ENCODE measurements at regions not wholly inside any gene's neighbourhood (a gene's known extent, or its start where the extent isn't known, plus 50 kb on each side); places are given as distances from the start of the nearest gene placed in this dataset.

DNA sequence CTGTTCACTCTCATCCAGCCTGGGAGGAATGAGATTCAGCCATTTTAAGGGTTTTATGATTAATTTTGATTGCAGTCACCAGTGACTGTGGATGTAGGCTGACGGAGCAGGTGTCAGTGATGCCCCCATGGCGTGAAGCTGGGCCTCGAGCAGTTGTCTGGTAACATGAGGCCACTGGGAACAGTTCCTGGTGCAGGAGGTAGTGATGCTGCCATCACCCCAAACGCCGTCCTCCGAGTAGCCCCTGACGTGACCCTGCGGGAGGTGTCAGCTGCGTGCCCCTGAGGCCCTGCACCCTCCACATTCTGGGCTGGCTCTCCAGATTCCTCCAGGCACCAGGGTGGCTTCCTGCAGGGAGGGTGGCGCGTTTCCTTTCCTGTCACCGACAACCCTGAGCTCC is 277.2 kb downstream of the TEX29 start:
- DNase-seq, result no peak

DNA sequence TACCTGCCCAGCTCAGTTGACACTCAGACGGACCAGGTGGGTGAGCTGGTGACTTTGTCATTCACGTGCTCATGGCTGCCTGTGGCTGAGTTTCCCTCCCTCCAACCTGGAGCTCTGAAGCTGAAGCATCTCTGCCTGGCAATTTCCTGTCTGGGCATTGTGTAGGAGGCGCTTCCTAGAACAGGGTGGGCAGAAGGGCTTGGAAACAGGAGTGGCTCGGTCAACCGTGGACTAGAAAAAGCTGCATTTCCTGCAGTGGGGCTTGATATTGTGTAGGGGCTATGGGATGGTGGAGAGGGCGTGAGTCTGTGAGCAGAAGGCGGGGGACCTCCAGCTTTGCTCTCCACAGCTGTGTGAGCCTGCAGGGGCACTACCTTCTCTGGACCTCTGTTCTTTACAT is 278.3 kb downstream of the TEX29 start:
- DNase-seq, result no peak

DNA sequence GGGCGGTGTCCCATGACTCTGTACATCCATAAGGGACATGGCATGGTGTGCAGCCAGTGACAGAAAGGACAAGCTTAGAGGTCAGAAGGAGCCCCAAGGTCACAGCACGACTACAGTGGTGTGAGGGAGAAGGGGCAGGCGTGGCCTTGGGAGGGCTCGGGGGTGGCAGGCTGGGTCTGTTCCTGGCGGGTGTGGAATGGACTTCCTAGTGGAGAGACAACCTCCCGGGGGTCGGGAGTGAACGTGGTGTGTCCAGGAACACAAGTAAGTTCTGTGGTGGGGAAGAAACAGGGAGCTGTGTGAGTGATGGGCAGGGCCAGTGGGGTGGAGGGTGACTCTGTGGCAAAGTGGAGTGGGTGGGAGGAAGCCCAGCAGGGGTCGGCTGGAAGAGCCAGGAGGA is 279.3 kb downstream of the TEX29 start:
- no peak for DNase-seq

DNA sequence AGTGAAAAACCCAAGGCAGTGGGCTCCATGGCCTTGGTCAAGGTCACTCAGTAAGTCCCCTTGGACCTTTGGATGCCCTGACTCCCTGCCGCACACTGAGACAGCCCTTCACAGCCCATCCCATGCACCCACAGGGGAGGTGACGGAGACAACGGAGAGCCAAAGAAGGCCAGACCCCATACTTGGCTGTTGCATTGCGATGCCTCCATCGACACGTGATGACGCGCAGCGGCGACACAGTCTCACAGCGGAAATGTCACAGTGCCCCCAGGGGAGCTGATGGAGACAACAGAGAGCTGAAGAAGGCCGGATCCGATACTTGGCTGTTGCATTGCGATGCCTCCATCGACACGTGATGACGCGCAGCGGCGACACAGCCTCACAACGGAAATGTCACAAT is 282.4 kb downstream of the TEX29 start:
- no peak for DNase-seq

DNA sequence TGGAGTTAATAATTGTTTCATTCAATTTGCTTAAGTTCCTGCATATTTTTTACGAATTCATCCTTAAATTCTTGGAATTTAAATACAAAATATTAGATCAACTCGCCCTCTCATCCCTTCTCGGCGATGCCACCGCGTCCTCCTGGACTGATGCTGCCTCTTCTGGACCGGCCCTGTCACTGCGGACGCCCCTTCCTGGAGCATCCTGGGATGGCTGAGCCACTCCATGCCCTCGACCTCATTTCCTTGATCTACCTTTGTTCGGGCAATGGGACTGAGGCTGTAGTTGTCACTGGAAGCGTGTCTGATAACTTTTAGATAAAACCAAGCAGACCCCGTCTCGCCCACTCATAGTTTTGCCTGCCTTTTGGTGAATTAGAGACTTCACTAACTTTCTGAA is 283.7 kb downstream of the TEX29 start:
- DNase-seq, result no peak

DNA sequence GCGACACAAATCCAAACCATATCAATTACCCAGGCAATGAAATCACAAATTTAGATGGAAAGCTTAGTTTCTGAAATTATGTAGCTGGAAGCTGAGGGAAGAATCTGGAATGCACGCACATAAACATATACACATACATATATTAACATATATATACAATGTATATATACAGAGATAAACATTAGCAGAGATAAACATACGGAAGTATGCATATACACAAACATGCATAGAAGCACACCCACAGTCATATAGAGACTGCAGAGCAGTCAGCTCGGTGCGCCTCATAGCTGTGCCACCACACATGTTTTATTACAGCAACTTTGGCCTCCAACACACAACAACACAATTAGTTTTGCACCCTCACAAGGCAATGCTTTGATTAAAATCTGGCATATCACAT is 288.1 kb downstream of the TEX29 start:
- DNase-seq, result no peak

DNA sequence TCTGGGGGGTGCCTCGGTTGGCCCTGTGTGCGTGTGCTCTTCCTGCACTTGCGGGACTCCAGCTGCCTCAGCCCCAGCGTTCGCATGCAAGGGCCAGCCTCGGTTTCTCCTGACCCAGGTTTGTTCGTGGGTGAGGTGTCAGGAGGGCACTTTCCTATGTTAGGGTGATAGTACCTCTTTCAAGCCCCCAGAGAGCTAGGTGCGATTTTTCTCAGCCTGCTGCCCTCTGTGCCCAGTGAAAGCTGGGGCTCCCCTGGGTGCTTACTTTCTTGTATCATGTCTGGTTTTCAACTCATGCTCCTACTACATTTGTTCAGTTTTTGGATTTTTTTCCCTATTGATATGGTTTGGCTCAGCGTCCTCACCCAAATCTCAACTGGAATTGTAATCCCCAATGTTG is 289.2 kb downstream of the TEX29 start:
- DNase-seq, result no peak

DNA sequence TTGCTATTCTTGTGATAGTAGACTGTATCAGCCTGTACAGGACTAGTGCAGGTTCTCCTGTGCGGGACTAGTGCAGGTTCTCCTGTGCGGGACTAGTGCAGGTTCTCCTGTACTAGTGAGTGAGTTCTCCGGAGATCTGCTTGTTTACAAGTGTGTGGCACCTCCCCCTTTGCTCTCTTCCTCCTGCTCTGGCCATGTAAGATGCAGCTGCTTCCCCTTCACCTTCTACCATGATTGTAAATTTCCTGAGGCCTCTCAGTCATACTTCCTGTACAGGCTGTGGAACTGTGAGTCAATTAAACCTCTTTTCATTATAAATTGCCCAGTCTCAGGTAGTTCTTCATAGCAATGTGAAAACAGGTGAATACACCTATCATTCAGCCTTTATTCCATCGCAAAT is 289.6 kb downstream of the TEX29 start:
- DNase-seq, result no peak

DNA sequence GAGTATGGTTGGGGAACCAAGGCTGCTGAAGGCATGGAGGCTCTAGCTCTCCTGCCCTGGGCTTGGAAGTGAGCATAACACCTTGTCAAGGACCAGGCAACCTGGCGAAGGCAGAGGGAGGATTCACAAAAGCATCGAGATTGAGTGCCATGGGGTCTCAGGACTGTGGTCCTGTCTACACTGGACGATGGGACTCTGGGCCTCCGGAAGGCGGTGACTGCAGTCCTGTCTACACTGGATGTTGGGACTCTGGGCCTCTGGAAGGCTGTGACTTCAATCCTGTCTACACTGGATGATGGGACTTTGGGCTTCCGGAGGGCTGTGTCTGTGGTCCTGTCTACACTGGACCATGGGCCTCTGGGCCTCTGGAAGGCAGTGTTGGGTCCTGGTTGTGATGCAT is 290.4 kb downstream of the TEX29 start:
- no peak for DNase-seq

DNA sequence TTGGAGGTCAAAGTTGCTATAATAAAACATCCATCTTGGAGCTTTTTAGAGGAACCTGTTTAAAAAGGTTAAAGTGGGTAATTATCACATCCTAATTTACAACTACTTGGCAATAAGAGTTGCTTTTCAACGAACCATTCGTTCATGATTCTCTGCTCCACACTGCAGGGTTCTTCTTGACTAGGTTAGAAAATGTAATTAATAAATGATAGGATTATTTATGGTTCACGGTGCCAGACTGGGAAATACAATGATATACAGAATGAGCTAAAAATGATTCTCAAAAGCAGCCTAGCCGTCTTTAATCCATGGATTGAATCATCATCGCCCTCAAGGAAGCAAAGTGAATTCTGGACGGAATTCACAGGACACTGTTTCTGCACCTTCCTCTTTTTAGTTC is 291.2 kb downstream of the TEX29 start:
- no peak for DNase-seq

DNA sequence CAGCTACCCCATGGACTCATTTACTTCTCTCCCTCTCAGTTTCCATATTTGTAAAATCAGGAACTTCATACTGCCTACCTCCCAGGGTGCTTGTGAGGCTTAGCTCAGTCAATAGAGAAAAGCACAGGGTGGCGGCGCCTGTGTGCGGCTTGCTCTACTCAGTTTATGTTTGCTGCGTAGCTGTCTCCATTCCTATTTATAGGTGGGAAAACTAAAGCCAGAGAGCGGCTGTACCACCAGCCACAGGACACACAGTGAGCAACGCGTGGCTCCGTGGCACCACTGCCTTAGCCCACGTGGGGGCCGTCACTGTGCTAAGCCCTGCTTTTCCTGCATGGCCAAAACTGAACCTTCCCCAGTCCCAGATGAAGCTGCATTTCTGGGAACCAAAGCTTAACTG is 292.4 kb downstream of the TEX29 start:
- DNase-seq, result no peak

DNA sequence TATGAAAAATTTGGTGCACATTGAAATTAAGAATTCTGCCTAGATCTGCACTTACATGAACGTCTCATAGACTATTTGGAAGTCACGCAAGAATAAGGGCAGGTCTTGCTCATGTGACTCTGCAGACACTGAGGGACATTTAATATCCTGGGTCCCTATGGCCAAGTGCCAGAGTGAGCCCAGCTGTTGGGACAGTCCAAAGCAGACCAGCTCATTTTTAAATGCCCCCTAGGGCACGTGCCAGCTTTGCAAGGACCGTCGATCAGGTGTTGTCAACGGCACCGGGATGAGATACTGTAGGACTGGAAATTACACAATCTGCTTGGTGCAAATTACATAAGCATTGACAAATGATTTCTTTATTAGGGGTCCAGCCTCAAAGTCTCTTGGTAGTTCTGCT is 293.6 kb downstream of the TEX29 start:
- no peak for DNase-seq

DNA sequence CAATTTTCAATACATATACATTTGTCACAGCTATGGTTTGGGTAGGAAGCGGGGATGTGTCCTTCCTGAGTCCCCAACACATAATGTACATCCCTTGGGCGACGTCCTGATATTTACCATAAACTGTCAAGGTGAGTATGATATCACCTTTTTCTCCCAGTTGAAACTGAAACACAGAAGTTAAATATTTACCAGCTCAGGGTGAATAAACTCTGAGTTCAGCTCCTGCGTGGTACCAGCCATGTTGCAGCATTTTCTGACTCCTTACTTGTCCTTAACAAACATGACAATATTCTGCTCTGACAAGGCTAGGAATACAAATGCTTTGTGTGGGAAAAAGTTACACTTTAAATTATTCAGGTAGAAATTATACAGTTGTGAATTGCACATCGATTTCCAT is 294.2 kb downstream of the TEX29 start:
- no peak for DNase-seq

DNA sequence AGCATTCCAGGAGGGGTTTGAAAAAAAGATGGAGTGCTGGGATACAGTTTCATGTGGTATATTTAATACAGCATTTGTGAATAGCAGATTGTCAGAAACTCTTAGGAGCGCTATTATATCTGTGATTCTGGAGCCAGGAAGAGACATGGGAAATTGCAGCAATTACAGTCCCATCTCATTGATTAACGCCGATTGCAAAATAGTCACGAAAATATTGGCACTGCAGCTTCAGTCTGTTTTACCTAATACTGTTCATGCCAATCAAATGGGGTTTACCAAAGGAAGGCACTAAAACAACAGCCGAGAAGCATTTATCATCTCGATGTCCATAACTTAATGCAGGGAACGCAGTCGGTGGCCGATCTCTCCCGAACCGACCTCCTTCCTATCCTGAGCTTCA is 295.8 kb downstream of the TEX29 start:
- no peak for DNase-seq

DNA sequence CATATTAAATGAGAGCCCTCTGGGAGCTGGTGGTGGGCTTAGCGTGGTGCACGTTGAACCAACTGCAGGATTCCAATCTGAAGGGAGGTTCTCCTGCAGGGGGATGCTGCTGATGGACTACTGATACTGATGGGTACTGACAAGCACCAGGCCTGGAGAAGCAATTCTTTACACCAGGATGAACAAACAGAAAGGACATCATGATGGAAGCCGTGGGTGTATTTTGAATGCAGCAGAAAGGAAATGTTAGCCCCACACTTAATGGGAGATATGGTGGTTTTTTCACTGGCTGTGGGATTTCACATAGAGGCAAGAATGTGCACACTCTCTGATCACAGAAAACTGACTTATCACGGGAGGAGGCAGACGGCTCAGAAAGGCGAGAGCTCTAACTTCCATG is 299.7 kb downstream of the TEX29 start:
- DNase-seq, result no peak

DNA sequence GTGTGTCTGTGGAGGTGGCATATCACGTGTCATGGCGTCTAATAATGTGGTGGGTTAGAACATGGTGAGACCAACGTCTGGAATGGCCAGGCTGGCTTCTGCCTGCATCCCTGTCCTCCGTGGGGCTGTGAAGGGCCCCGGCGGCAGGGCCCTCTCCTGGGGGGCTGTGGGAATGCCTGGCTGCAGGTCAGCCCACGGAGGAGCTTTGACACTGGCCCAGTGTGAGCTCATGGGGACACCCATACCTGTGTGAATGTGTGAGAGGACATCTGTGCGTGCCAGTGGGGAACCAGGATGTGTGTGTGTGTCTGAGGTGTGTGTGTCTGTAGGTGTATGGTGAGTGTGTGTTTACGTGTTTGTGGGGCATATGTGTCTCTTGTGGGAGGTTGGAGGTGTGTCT is 300.1 kb downstream of the TEX29 start:
- no peak for DNase-seq

DNA sequence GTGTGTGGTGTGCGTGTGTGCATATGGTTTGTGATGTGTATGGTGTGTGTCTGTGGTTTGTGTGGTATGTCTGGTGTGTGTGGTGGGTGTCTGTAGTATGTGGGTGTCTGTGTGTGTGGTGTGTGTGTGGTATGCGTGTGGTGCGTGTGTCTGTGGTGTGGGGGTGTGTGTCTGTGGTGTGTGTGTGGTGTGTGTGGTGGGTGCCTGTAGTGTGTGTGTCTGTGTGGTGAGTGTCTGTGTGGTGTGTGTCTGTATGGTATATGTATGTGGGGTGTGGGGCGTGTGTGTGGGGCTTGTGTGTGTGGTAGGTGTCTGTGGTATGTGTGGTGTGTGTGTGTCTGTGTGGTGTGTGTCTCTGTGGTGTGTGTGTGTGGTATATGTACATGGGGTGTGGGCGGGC is 300.7 kb downstream of the TEX29 start:
- no peak for DNase-seq

DNA sequence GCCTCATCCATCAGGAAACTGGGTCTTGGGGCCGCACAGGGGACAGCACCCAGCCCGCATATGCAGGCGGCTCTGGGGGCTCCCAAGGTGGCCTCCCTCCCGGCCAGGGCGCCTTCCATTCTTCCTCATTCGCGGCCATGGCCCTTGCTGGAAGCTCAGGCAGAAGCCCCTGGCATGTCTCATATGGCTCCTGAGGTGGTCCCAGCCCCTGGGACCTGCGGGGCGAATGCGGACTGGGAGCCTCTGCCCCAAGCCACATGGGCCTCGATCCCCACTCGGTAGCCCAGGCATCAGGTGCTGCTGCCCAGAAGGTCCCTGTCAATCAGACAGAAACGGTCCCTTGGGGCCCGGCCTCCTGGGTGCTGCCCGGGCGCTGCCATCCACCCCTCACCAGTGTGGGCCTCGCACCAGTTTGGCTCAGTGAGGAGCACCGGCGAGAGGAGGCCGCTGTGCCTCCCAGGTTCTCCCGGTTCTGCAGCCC is 301.6 kb downstream of the TEX29 start:
- no peak for DNase-seq

DNA sequence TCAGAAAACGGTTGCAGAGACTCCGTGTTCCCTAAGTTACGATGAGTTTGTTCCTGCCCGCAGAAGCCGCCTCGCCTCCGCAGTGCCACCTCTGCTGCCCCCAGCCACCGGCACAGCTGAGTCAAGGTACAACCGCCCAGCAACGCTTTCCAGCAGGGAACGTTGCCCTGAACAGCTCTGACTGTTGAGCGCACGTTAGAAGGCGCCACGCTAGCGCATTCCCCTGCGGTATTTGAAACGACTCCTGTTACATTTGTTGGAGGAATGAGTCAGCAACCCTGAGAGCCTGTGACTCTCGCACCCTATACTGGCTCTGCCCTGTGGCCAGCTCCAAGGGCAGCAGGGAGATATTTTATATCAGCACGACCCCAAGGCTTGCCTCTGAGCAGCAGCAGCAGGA is 302.8 kb downstream of the TEX29 start:
- DNase-seq, result no peak

DNA sequence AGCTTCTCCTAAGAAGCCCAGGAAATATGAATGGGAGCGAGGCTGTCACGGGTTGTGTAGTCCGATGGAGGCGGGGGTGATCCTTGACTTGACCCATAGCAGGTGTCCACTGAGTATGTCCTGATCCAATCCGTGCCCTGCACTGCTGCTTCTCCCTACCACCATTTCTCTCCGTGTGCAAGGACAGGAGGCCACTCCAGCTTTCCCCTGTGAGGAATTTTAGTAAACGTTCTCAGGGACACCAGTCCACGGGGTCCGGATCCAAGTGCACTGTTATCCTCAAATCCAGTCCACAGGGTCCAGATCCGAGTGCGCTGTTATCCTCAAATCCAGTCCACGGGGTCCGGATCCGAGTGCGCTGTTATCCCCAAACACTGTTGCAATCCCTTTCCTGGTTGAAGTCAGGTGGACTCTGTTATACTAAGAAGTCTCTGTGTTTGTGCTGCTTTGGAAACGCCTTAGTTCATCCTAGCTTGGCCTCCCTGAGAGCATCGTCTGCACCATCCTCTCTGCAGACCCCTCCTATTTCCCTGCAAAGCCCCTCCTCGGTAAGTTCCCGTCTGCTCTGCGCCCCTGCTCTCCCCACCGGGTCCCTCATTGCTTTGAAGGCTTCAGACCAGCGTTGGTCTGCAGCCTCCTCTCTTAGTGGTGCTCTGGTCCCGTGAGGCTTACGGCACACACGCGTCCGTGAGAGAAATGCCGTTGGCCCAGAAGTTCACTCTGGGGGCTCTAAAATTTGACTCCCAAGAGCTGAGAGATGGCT is 303.5 kb downstream of the TEX29 start:
- DNase-seq, result no peak

DNA sequence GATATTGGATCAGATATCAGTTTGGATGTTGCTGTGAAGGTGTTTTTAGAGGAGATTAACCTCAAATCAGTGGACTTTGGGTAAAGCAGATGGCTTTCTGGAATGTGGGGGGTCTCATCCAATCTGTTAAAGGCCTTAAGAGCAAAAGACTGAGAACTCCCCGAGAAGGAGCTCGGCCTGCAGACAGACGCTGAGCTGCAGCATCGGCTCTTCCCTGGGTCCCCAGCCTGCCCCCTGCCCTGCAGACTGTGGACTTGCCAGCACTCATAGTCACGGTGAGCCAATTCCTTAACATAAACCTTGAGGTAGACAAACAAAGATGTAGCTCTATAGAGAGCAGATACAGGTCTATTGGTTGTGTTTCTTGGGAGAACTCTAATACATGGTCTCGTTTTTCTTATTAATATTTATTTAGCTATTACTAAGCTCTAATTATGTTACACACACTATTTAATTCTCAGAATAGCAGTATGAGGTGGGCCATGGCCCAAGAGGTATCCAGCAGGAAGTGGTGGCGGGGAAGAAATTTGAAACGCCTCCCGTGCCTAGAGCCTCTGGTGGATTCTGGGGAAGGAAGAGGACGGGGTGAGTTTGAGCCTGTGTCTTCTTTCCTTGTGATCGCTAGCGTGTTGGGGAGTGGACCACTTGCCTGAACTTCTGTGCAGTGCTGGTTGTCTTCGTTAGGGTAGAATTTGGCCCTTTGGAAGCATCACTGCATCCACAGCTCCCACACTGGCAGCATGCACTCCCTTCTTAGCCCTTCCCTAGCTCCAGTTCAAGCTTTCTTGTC is 305.3 kb downstream of the TEX29 start:
- DNase-seq, result no peak

DNA sequence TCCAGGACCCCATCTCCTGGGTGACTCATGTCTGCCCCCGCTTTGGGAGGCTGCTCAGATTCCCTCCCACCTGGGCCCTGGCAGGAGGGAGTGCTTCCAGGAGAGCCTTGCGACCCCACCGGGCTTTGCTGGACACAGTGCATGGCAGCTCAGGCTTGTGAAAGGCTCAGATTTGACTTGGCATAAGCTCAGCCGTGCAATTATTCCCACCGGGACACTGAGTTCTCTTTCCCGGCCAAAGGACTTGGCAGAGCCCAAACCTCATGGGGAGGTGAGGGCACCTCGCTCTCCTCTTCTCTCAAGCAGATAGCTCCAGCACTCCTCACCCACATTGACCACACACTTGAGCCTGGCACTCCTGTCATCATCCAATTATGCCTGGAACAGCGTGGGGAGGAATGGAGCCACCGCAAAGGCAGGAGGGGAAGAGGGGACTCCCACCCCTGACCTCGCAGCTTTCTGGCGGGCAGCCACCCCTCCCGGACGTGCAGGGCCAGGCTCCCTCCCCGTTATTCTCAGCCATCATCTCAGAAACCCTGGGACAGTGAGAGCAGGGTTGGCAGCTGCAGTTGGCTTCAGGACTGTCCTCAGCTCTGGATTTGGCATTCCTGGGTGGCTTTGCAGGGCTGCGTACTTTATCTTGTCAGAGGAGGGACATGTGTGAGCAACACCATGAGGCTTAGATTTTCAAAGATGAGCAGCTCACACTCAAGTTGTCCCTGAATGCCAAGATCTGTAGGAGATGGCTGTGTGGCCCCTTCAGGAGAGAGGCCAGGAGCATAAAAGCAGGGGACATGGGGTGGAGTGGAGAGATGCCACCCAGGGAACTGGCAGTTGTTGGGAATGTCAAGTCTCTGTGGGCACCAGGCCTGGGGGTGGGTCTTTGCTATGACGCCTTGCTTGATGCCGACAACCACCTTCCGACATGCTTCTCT is 306.2 kb downstream of the TEX29 start:
- no peak for DNase-seq

DNA sequence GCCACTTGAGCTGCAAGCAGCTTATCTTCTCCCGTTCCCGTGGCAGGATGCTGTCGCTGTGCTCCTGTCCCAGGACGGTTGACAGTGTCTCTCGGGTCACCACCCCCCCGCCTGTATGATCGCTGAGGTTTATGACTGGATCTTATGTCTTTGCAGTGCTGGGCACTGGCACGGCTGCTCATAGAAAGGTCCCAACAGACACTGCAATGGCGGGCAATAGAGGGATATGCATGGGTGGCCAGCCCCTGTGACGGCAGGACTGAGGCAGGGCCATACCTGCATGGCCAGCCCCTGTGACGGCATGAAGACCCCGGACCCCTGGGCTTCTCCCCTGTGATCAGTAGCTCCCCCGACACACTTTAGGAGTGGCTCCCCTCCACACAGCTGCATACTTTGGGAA is 307.2 kb downstream of the TEX29 start:
- DNase-seq, result no peak

DNA sequence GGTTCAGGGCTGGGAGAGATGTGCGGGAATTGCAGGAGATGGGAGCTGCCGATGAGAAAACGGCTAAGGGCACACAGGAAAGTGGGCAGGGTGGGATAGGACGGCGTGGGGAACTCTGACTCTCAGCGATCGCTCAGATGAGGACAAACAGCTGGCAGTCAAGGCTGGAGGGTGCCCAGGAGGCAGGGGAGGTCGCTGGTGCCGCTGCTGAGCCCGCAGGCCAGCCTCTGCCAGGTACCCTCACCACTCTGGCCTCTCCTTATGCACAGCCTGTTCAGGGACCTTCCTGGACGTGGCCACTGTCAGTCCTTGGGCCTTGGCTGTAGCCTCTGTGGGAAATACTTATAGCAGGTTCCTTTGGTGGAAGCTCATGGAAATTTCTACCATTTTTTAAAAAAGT is 308.6 kb downstream of the TEX29 start:
- DNase-seq, result no peak

All from NCI-H2107 (cell line).